ENCODE measurements at regions not wholly inside any gene's neighbourhood (a gene's known extent, or its start where the extent isn't known, plus 50 kb on each side); places are given as distances from the start of the nearest gene placed in this dataset.
"Not testable (repeated sequence)": the region's sequence is repeated elsewhere in the genome, so short reads cannot be mapped to it uniquely, and the experiment has no call there.

DNA sequence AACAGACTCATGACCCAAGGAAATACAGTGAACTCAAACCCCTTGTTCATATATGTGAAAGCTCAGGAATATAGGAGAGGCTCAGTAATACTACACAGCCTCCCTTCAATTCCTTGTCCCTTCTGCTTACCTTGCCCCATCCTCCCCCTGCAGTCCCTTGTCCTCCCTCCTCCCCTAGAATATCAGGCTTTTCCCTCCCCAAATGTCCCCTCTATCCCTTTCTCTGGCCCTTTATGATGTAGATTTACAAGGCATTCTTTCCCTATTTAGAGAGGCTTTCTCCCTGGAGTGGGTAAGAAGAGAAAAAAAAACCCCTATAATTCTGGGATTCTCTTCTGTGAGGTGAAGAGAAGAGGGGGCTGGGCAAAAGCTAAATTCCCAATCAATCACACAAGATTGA lies 64.9 kb upstream of the KBTBD8 start:
- no peak for DNase-seq (ENCODE audit: low read depth)
- TF ChIP-seq, protein P1, sequence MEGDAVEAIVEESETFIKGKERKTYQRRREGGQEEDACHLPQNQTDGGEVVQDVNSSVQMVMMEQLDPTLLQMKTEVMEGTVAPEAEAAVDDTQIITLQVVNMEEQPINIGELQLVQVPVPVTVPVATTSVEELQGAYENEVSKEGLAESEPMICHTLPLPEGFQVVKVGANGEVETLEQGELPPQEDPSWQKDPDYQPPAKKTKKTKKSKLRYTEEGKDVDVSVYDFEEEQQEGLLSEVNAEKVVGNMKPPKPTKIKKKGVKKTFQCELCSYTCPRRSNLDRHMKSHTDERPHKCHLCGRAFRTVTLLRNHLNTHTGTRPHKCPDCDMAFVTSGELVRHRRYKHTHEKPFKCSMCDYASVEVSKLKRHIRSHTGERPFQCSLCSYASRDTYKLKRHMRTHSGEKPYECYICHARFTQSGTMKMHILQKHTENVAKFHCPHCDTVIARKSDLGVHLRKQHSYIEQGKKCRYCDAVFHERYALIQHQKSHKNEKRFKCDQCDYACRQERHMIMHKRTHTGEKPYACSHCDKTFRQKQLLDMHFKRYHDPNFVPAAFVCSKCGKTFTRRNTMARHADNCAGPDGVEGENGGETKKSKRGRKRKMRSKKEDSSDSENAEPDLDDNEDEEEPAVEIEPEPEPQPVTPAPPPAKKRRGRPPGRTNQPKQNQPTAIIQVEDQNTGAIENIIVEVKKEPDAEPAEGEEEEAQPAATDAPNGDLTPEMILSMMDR (conservative IDR thresholded peaks at IDR 0.05; ENCODE audit: low read length): no peak
- no peak overlapping the region for H3K4me3 ChIP-seq (ENCODE audit: low read length)

DNA sequence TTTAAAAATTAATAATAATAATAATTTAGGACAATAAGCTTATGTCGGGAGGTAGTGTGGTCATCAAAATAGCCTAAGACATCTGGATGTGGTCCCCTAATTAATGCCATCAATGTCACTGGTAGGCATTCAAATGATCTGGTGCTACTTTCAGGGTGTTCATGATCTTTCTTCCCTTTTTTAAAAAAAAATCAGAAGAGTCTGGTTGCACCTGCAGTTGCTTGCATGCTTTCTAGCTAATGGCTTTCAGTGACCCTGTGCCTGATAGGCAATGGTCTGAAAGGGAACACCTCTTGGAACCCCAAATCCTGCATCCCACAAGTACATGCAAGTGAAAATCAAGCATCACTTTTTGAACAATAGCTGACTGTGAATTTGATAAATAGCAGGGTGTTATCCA lies 64.1 kb upstream of the KBTBD8 start:
- no peak for DNase-seq (ENCODE audit: low read depth)
- TF ChIP-seq, protein P1 (conservative IDR thresholded peaks at IDR 0.05; ENCODE audit: low read length): no peak
- no peak overlapping the region for H3K4me3 ChIP-seq (ENCODE audit: low read length)

DNA sequence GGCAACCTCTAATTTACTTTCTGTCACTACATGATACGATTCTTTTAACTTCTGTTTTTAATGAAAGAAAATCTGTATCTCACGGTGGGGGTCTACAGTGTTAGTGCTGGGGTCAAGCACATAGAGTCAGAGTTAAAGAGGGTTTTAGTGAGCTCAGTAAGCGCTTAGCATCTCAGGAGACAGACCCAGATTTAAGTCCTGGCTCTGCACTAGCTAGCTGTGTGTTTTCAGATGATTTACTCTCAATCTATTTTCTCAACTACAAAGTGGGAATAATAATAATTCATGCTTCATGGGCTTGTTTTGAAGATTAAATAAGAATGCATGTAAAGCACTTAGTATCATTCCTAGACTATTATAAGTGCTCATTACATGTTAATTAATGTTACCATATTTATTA lies 63.4 kb upstream of the KBTBD8 start:
- DNase-seq (ENCODE audit: low read depth): no peak
- no peak overlapping the region for H3K4me3 ChIP-seq (ENCODE audit: low read length)
- TF ChIP-seq, protein P1 (conservative IDR thresholded peaks at IDR 0.05; ENCODE audit: low read length): no peak

DNA sequence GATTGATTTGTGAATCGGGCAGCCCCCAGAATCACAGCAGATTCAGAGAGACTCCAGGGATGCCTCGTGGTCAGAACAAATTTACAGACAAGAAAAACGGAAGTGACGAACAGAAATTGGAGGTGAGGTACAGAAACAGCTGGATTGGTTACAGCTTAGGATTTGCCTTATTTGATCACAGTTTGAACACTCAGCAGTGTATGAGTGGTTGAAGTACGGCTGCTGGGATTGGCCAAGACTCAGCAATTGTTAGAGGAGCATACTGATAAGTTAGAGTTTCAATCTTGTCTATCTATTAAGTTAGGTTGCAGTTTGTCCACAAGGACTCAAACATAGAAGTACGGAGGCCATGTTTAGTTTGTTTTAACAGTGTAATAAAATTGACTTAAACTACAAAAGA lies 61.1 kb upstream of the KBTBD8 start:
- DNase-seq (ENCODE audit: low read depth); H3K4me3 ChIP-seq (ENCODE audit: low read length): not testable (repeated sequence)

DNA sequence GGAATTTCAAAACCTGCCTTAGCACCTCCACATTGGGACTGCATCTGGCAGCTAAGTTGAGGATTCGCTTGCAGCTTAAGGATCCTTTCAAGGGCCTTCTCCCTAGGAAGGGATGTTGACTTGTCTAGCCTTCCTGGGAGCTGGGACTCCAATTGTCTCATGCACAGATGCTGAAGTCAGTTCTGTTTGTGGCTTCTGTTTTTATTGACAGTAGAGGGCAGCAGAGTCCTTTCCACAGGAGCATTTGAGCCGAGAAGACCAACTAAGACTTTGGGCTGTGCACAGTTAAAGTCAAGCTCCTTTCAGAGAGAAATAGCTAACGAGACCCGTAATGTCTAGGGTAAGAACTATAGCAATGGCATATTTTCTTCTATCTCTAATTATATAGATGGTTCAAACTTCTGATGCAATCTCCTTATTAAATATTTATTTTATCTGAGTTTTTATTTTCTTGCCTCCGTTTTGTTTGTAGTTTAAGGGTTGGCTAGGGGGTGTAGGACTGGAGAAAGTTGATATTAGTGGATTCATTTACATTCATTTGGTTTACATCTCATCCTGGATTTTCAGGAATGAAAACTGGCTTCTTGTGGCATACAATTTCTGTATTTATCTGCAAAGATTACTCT lies 59.7 kb upstream of the KBTBD8 start:
- H3K4me3 ChIP-seq (ENCODE audit: low read length): no peak overlapping the region
- DNase-seq (ENCODE audit: low read depth): peak; percentile 65
- TF ChIP-seq, protein P1 (conservative IDR thresholded peaks at IDR 0.05; ENCODE audit: low read length): peak; percentile 86

DNA sequence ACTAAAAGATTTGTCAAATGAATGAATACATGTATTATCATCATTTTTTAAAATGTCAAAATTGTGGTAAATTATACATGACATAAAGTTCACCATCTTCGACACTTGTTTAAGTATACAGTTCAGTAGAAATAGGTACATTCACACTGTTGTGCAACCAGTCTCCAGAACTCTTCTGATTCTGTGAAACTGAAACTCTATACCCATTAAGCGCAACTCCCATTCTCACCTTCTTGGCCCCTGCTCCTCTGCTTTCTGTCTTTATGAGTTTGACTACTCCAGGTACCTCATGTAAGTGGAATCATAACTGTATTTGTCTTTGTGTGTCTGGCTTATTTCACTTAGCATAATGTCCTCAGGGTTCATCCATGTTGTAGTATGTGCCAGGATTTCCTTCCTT lies 50.1 kb upstream of the KBTBD8 start:
- TF ChIP-seq, protein P1 (conservative IDR thresholded peaks at IDR 0.05; ENCODE audit: low read length): no peak
- no peak overlapping the region for H3K4me3 ChIP-seq (ENCODE audit: low read length)
- DNase-seq (ENCODE audit: low read depth): no peak
